AG04450 (cell line): ENCODE measurements at regions not wholly inside any gene's neighbourhood (a gene's known extent, or its start where the extent isn't known, plus 50 kb on each side); places are given as distances from the start of the nearest gene placed in this dataset.

ENCODE experiments used
- CTCF ChIA-PET: fragments of 300-600, 350-600 bp; formaldehyde crosslinking; extraction: SDS; loops from one replicate; lab custom pipeline; 2022; ENCODE audit warnings: antibody characterized with exemption, inconsistent platforms; lab: Charles Lee
- POLR2A ChIA-PET: fragments of 350-600 bp; formaldehyde crosslinking; extraction: SDS; loops from one replicate; lab custom pipeline; 2021; ENCODE audit warnings: antibody characterized with exemption, inconsistent platforms; lab: Yijun Ruan, JAX
- DNase-seq: peaks from one replicate; pipeline ENCODE4 v3.0.0-alpha.2; 2011; ENCODE audit warnings: low read depth, low spot score
- H3K27ac ChIP-seq: one replicate; pipeline ENCODE4 v1.5.1; 2012; ENCODE audit warnings: low read depth, low read length, control low read depth
- H3K27me3 ChIP-seq: one replicate; pipeline ENCODE4 v1.6.0; 2012; ENCODE audit warnings: low read length; ENCODE audit not compliant: control insufficient read depth, insufficient read depth
- H3K4me3 ChIP-seq: 2 replicates; pipeline ENCODE4 v1.5.1; 2011; ENCODE audit warnings: mild to moderate bottlenecking, low read depth, low read length, control low read depth
- H3K9me3 ChIP-seq: 2 replicates; pipeline ENCODE4 v1.5.1; 2012; ENCODE audit warnings: low read length; ENCODE audit not compliant: control insufficient read depth, insufficient read depth
- TF ChIP-seq, protein P1 (sequence below): IDR thresholded peaks from 2 replicates; pipeline ENCODE4 v1.5.1; 2011; ENCODE audit warnings: low read depth, low read length, control low read depth, inconsistent platforms

DNA sequence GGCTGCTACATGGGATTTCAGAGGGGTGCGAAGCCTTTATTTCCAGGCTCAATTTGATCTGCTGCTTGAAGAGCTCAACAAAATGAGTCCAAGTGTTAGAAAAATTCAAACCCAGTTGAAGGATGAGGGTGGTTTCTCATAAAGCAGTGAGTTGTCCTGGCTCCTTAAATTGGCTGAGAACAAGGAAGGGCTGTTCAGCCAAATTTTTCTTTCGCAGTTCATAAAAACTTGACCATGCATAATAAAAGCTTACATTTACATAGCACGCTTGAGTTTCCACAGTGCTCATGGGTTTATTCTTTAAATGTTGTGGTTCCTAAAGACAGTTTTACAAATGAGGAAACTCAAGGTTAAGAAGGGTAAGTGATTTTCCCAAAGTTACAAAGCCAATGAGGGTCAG is 174.4 kb upstream of the FOXA2 start:
- Histone ChIP-seq H3K27ac (no peak overlapping the region), H3K4me3 (no peak overlapping the region), H3K27me3 (no peaks in the 10 kb centered on the region), H3K9me3 (no peaks in the 10 kb centered on the region)
- TF ChIP-seq, protein P1, sequence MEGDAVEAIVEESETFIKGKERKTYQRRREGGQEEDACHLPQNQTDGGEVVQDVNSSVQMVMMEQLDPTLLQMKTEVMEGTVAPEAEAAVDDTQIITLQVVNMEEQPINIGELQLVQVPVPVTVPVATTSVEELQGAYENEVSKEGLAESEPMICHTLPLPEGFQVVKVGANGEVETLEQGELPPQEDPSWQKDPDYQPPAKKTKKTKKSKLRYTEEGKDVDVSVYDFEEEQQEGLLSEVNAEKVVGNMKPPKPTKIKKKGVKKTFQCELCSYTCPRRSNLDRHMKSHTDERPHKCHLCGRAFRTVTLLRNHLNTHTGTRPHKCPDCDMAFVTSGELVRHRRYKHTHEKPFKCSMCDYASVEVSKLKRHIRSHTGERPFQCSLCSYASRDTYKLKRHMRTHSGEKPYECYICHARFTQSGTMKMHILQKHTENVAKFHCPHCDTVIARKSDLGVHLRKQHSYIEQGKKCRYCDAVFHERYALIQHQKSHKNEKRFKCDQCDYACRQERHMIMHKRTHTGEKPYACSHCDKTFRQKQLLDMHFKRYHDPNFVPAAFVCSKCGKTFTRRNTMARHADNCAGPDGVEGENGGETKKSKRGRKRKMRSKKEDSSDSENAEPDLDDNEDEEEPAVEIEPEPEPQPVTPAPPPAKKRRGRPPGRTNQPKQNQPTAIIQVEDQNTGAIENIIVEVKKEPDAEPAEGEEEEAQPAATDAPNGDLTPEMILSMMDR, result no peak
- POLR2A ChIA-PET, result no interaction called here
- CTCF ChIA-PET, result no interaction called here
- no peak for DNase-seq

DNA sequence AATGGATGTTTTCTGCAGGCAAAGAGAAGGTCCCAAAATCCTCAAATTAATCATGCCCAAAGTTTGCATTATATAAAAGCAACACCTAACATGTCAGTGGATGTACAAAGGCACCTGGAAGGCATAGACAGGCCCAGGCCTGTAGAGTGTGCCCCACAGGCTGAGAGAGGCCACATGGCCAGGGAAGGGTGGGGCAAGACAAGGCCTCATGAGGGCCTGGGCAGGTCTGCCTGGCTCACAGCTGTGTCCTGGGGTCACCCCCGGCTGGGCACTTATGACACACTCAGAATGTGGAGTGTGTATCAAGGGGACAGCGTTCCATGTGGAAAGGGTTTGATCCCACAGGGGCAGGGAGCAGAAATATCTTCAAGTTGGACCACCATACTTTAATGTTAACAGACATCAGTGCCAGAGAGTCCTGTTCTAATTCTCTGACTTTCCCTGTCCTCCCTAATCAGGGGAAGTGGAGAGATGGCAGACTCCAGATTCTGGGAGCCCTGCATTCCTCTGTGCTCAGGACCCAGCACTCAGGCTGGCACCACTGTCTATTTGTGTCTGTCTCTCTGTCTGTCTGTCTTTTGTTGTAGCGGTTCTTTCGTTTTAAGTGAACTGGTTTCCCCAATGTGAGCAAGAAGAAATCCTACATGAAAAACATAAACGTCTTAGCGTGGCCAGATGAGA is 178.3 kb upstream of the FOXA2 start:
- ChIA-PET CTCF (interaction anchor here (1.4 kb wide), 1 partner anchor 71 kb away, joined by 3 read pairs; no protein-coding TSS in a partner anchor), POLR2A (no interaction called here)
- Histone ChIP-seq H3K4me3 (no peak overlapping the region), H3K27ac (no peak overlapping the region), H3K9me3 (peaks cover 3% of the 10 kb centered on the region; the same call in 1 of the 2 replicates), H3K27me3 (no peaks in the 10 kb centered on the region)
- DNase-seq, result no peak
- TF ChIP-seq, protein P1, result no peak

DNA sequence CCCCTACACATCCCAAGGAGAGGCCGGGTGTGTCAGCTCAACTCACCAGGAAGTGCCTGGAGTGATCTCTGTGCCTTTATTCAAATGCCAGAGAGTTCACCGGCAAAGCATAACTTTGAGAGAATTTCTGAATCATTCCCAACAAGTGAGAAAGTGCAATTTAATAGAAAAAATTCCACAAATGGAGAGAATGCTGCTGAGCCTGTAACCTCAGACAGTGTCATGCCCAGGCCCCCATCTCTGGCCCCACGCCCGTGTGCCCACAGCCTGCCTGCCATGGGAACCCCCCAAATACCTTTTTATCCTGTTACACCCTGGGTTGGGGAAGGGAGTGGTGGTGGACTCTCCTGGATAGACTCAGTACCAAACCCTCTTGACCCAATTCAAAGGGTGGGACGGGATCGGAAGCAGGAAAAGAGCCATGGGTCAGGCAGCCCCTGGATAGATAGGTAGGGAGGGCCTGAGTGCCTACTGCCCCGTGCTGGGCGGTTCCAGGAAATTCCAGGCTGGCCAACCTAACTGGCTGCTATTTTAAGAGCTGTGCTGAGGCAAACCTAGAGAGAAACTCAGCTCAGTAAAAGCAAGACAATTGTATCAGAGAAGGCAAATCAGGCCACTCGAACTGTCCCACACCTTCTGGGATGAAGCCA is 179.0 kb upstream of the FOXA2 start:
- TF ChIP-seq, protein P1, result no peak
- H3K9me3 ChIP-seq, result peaks cover 3% of the 10 kb centered on the region; the same call in 1 of the 2 replicates
- no peak overlapping the region for H3K4me3 ChIP-seq
- CTCF ChIA-PET, result no interaction called here
- H3K27me3 ChIP-seq, result no peaks in the 10 kb centered on the region
- H3K27ac ChIP-seq, result no peak overlapping the region
- POLR2A ChIA-PET, result no interaction called here
- DNase-seq, result no peak

DNA sequence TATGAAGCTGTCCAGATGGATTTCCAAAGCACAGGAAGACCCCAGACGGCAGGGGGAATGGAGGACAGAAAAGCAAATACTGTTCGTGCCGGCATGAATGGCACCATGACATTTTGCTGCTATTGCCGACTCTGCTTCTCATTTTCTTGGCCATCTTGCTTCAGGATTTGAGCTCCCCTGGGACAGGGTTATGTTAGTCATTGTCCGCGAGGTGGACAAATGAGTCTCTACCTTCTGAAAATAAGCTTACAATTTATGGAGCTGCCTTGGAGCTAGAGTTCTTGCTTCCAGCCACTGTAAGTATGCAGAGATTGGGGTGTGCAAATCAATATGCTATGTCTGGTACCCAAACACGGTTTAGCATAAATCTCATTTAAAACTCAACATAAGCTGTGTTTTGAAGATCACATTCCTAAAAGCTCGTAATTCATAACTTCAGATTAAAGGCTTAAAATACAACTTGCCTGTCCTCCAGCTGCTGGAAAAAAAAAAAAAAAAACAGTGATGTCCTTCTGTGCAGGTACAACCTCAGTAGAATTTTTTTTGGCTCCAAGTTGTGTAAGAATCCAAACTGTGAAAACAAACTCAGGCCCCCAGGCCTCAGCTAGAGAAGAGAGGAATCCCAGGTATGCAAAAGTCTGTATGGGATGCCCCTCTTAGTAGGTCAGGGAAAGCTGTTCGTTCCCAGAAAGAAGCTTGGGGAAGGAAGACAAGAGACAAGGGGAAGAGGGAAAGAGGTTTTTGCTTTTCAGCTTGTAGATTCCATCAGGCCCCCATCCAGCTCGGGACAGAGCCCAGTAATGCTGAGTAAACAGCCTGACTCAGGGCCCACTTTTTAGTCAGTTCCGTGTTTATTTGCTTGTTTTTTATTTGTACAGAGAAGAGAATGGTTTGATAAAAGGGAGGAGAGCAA is 184.2 kb upstream of the FOXA2 start:
- CTCF ChIA-PET, result interaction anchor here (0.7 to 1.3 kb wide), 2 partner anchors 571 to 581 kb away, joined by 3 to 4 read pairs; no protein-coding TSS in a partner anchor
- no peak overlapping the region for H3K27ac ChIP-seq
- H3K27me3 ChIP-seq, result no peaks in the 10 kb centered on the region

More for the DNA sequence above, 184.2 kb upstream of the FOXA2 start:
- no peak for DNase-seq
- no peak overlapping the region for H3K4me3 ChIP-seq
- TF ChIP-seq, protein P1, result no peak
- peaks cover 3% of the 10 kb centered on the region; the same call in 1 of the 2 replicates for H3K9me3 ChIP-seq
- POLR2A ChIA-PET, result no interaction called here
